Astrocyte of the spinal cord (primary cell): ENCODE measurements at regions not wholly inside any gene's neighbourhood (a gene's known extent, or its start where the extent isn't known, plus 50 kb on each side); places are given as distances from the start of the nearest gene placed in this dataset.

Experiments
- DNase-seq: peaks from one replicate; pipeline ENCODE4 v3.0.0; 2011; ENCODE audit warnings: low read depth, low spot score
- H3K4me3 ChIP-seq: 2 replicates; pipeline ENCODE4 v1.5.1; 2011; ENCODE audit warnings: low read depth, mild to moderate bottlenecking, low read length, moderate library complexity
- CTCF ChIP-seq: IDR thresholded peaks from 2 replicates; pipeline ENCODE4 v1.5.1; 2012; ENCODE audit warnings: low read depth, mild to moderate bottlenecking, low read length, inconsistent platforms
- in situ Hi-C: cut with HindIII; loops from 2 replicates; pipeline ENCODE4 v1.10.0; 2017; ENCODE audit warnings: low sequenced_read_pairs

GRCh38 chr4:10962246-10962645 is 277.7 kb upstream of the CLNK start:
- no peak overlapping the region for H3K4me3 ChIP-seq
- no peak for DNase-seq
- in situ Hi-C loops: no loop called here
- TF ChIP-seq CTCF: no peak

GRCh38 chr4:10960389-10960788 is 275.8 kb upstream of the CLNK start:
- no peak overlapping the region for H3K4me3 ChIP-seq
- no peak for TF ChIP-seq CTCF
- in situ Hi-C loops: no loop called here
- no peak for DNase-seq

- no peak for TF ChIP-seq CTCF
- DNase-seq: peak; percentile 48
- in situ Hi-C loops: no loop called here
- H3K4me3 ChIP-seq: no peak overlapping the region
These were observed 275.0 kb upstream of the CLNK start for GRCh38 chr4:10959586-10959985.

GRCh38 chr4:10958226-10958856 is 273.8 kb upstream of the CLNK start:
- in situ Hi-C loops: no loop called here
- H3K4me3 ChIP-seq: no peak overlapping the region
- DNase-seq: no peak
- no peak for TF ChIP-seq CTCF

- TF ChIP-seq CTCF: no peak
- H3K4me3 ChIP-seq: no peak overlapping the region
- in situ Hi-C loops: no loop called here
- DNase-seq: no peak
These were observed 266.7 kb upstream of the CLNK start for GRCh38 chr4:10951306-10951705.

GRCh38 chr4:10949039-10949733 is 264.6 kb upstream of the CLNK start:
- no peak for TF ChIP-seq CTCF

More at GRCh38 chr4:10949039-10949733, 264.6 kb upstream of the CLNK start:
- H3K4me3 ChIP-seq: no peak overlapping the region
- no peak for DNase-seq
- in situ Hi-C loops: no loop called here
